Tibial nerve (tissue), 4 donors: ENCODE measurements at regions not wholly inside any gene's neighbourhood (a gene's known extent, or its start where the extent isn't known, plus 50 kb on each side); places are given as distances from the start of the nearest gene placed in this dataset.
"Not testable (repeated sequence)": the region's sequence is repeated elsewhere in the genome, so short reads cannot be mapped to it uniquely, and the experiment has no call there.

Experiments used
- DNase-seq, 2 donors: peaks; one replicate each; pipeline ENCODE4 v3.0.0-alpha.2; 2019; ENCODE audit warnings: low spot score in 2 of 2
- H3K27ac ChIP-seq, 4 donors: fragments of 200-600 bp; sonication (generic) in 3 of 4; one replicate each; pipeline ENCODE4 v1.5.1; 2017 to 2019; ENCODE audit warnings: mild to moderate bottlenecking in 1 of 4
- H3K27me3 ChIP-seq, 2 donors: fragments of 200-600 bp; sonication (generic) in 1 of 2; one replicate each; pipeline versions ENCODE4 v1.5.1 to v1.6.0; 2017 to 2019
- H3K36me3 ChIP-seq, 3 donors: fragments of 200-600 bp; sonication (generic); one replicate each; pipeline ENCODE4 v1.5.1; 2018 to 2019
- H3K4me1 ChIP-seq, 4 donors: fragments of 200-600 bp; sonication (generic) in 3 of 4; one replicate each; pipeline ENCODE4 v1.5.1; 2017 to 2019
- H3K4me3 ChIP-seq, 4 donors: fragments of 200-600 bp; sonication (generic) in 3 of 4; one replicate each; pipeline ENCODE4 v1.5.1; 2017 to 2019; ENCODE audit warnings: mild to moderate bottlenecking in 1 of 4, moderate library complexity in 1 of 4
- H3K9me3 ChIP-seq, 4 donors: fragments of 200-600 bp; sonication (generic) in 3 of 4; one replicate each; pipeline ENCODE4 v1.5.1; 2017 to 2019
- EP300 ChIP-seq, 2 donors: sonication (generic); formaldehyde crosslinking; IDR thresholded peaks; one replicate each; pipeline ENCODE4 v1.6.1; 2017; ENCODE audit warnings: antibody characterized with exemption in 2 of 2, mild to moderate bottlenecking in 1 of 2
- POLR2A ChIP-seq, 2 donors: fragments of 450-650 bp; IDR thresholded peaks; one replicate each; pipeline ENCODE4 v1.6.1; 2017; ENCODE audit warnings: antibody characterized with exemption in 2 of 2, mild to moderate bottlenecking in 2 of 2, moderate library complexity in 2 of 2
- WGBS, 2 donors: methylation state at CpG; one replicate each; pipeline ENCODE4 v1.1.5; 2018; 5-methylcytosine and 5-hydroxymethylcytosine counted together
- TF ChIP-seq, protein P1 (sequence below), 5 experiments: fragments of 200-600 bp in 3 of 5; fragments of 450-650 bp in 2 of 5; sonication (generic) in 3 of 5; IDR thresholded peaks; one replicate each; pipeline ENCODE4 v1.5.1; 2016 to 2019; ENCODE audit warnings: antibody characterized with exemption in 5 of 5, mild to moderate bottlenecking in 3 of 5, moderate library complexity in 2 of 5

DNA sequence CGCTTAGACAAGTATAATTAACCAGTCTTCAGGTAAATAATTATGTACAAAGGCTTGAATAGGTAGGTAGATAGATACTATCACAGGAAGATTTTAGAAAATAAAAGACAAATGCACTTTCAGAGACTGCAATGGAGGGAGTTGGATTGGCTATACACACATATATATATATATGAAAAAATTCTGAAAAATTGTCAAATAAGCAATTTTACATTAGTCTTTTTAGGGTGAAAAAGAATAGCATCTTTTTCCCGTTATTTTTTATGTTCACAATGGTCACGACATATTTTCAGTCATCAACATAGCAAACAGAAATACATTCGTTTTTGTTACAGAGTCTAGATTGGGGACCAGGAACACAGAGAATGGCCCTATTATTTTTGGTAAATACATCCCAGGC, 385.9 kb upstream of the ACTRT1 start:
- no peaks in the 10 kb centered on the region for H3K4me1 ChIP-seq
- H3K4me3 ChIP-seq: no peak overlapping the region
- TF ChIP-seq, protein P1, sequence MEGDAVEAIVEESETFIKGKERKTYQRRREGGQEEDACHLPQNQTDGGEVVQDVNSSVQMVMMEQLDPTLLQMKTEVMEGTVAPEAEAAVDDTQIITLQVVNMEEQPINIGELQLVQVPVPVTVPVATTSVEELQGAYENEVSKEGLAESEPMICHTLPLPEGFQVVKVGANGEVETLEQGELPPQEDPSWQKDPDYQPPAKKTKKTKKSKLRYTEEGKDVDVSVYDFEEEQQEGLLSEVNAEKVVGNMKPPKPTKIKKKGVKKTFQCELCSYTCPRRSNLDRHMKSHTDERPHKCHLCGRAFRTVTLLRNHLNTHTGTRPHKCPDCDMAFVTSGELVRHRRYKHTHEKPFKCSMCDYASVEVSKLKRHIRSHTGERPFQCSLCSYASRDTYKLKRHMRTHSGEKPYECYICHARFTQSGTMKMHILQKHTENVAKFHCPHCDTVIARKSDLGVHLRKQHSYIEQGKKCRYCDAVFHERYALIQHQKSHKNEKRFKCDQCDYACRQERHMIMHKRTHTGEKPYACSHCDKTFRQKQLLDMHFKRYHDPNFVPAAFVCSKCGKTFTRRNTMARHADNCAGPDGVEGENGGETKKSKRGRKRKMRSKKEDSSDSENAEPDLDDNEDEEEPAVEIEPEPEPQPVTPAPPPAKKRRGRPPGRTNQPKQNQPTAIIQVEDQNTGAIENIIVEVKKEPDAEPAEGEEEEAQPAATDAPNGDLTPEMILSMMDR (IDR thresholded peaks at IDR 0.05): no peak
- TF ChIP-seq POLR2A (IDR thresholded peaks at IDR 0.05) (no peak), EP300 (IDR thresholded peaks at IDR 0.05) (no peak)
- no peak overlapping the region for H3K27ac ChIP-seq
- no peaks in the 10 kb centered on the region for H3K27me3 ChIP-seq
- no peak for DNase-seq
- WGBS, 2 donors: 62 to 83% methylated on average over 4 of the region's 4 CpGs
- H3K9me3 ChIP-seq: no peaks in the 10 kb centered on the region
- H3K36me3 ChIP-seq: no peaks in the 10 kb centered on the region

DNA sequence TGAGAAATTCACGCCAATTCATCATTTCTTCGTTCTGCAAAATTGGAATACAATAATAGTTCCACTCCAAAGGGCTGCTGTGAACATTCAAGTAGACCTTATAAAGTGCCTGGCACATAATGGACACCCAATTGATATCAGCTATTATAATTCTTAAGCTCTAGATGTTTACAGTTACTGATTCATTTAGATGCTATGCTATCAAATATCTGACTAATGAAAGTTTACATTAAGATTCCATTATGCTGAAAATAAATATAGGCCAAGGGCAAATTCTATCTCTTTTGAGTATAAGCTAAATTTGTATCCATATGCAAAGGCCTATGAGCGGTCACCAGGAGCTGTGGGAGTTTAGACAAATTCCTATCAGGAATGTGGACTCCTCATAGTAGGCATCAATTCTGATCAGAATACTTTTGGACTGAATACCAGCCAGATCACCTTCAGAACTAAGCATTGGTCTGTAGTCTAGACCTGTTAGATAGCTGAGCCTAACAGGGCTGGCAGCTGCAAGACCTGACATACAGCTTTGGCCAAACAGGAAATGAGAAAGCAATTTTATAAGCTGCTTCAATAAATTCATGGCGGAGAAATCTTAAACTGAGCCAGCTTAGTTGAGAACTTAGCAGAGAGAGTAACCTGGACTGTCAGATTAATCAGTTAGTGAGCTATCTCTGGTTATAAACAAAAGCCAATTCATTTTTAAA, 384.3 kb upstream of the ACTRT1 start:
- Histone ChIP-seq H3K4me3 (no peak overlapping the region), H3K36me3 (no peaks in the 10 kb centered on the region), H3K9me3 (no peaks in the 10 kb centered on the region), H3K4me1 (no peaks in the 10 kb centered on the region), H3K27ac (no peak overlapping the region), H3K27me3 (no peaks in the 10 kb centered on the region)
- DNase-seq: no peak
- 73 to 87% methylated on average over 4 of the region's 4 CpGs for WGBS, 2 donors
- TF ChIP-seq EP300 (IDR thresholded peaks at IDR 0.05) (no peak), POLR2A (IDR thresholded peaks at IDR 0.05) (no peak)
- TF ChIP-seq, protein P1 (IDR thresholded peaks at IDR 0.05): no peak

DNA sequence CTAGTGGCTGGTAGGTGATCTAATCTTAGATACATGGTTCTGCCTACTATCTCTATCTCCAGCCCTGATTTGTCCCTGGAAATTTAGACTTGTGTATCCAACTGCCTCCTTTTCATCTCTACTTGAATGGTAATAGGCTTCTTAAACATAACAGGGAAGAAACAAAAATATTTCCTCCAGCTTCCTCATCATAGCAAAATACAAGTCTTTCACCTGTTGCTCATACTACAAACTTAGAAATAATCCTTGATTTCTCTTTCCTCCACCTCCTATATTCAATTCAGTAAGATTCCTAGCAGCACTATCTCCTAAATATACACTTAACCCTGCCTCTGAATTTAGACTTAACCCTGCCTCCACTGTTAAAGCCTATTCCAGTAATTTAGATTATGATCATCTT, 373.3 kb upstream of the ACTRT1 start:
- Histone ChIP-seq H3K4me1 (no peaks in the 10 kb centered on the region), H3K27me3 (no peaks in the 10 kb centered on the region), H3K4me3 (no peak overlapping the region), H3K27ac (no peak overlapping the region), H3K9me3 (no peaks in the 10 kb centered on the region), H3K36me3 (no peaks in the 10 kb centered on the region)
- TF ChIP-seq POLR2A (IDR thresholded peaks at IDR 0.05) (no peak), EP300 (IDR thresholded peaks at IDR 0.05) (no peak)
- TF ChIP-seq, protein P1 (IDR thresholded peaks at IDR 0.05): no peak
- DNase-seq: no peak

DNA sequence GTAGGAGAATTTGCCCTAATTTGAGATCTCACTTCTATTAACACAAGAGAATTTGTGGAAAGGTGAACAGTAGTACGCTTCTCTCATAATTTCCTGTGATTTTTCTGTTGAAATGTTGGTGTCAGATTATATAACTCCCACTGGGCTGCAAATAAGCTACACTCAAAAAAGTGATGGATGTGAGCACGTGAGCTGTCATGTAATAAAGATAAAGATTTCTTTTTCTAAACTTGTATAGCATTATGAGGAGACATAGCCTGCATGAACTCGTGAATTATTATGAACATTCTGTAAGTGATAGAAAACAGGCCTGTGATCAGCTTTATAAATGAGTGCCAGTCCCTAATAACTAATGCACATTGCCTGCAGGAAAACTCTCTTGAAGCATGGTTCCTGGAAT, 356.6 kb upstream of the ACTRT1 start:
- TF ChIP-seq EP300 (IDR thresholded peaks at IDR 0.05): no peak
- TF ChIP-seq, protein P1 (IDR thresholded peaks at IDR 0.05): no peak
- TF ChIP-seq POLR2A (IDR thresholded peaks at IDR 0.05): no peak
- 44 to 60% methylated on average over 3 of the region's 3 CpGs for WGBS, 2 donors
- H3K36me3 ChIP-seq: no peaks in the 10 kb centered on the region
- no peak for DNase-seq
- H3K27me3 ChIP-seq: no peaks in the 10 kb centered on the region
- H3K27ac ChIP-seq: no peak overlapping the region
- H3K4me3 ChIP-seq: no peak overlapping the region
- no peaks in the 10 kb centered on the region for H3K4me1 ChIP-seq
- no peaks in the 10 kb centered on the region for H3K9me3 ChIP-seq

DNA sequence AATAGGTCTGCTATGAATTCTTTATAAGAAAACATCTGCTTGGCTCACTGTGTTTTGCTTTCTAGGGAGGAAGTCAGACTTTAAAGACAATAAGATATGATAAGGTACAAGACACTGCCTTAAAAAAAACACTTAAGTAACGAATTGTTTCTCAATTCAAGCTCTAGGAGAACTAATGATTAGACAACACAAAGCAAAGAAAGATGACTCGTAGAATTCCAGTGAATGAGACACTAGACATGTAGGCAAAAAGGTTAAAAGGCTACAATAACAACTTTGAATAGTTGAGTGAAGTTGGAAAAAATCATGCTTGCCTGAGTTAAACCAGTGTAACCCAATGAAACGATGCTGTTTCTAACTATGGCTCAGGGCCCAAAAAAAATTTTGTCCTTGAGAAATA, 344.4 kb upstream of the ACTRT1 start:
- Histone ChIP-seq H3K36me3 (no peaks in the 10 kb centered on the region), H3K4me3 (no peak overlapping the region), H3K4me1 (no peaks in the 10 kb centered on the region), H3K9me3 (no peaks in the 10 kb centered on the region), H3K27me3 (no peaks in the 10 kb centered on the region), H3K27ac (no peak overlapping the region)
- TF ChIP-seq POLR2A (IDR thresholded peaks at IDR 0.05) (no peak), EP300 (IDR thresholded peaks at IDR 0.05) (no peak)
- TF ChIP-seq, protein P1 (IDR thresholded peaks at IDR 0.05): no peak
- WGBS, 2 donors: 6 to 15% methylated on average over 3 of the region's 3 CpGs
- DNase-seq: no peak

DNA sequence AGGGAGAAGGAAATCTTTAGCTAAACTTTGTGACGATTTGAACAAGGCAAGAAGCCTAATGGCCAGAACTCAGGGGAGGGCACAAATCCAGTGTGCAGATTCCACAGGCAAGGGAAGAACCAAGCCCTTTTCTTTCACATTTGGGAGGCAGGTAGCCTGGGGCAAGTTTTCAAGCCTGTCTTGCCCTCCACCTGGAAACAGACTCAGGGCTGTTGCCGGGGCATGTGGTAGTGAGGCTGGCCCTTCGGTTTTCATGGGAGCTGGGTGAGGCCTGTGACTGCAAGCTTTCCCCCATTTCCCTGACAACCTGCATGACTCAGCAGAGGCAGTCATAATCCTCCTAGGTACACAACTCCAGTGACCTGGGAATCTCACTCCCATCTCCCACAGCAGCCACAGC, 331.6 kb upstream of the ACTRT1 start:
- H3K9me3 ChIP-seq, H3K27me3 ChIP-seq, H3K36me3 ChIP-seq, H3K27ac ChIP-seq, DNase-seq, H3K4me3 ChIP-seq, H3K4me1 ChIP-seq: not testable (repeated sequence)
- 77 to 79% methylated on average over 3 of the region's 3 CpGs for WGBS, 2 donors
